K562 (cell line): ENCODE measurements at regions not wholly inside any gene's neighbourhood (a gene's known extent, or its start where the extent isn't known, plus 50 kb on each side); places are given as distances from the start of the nearest gene placed in this dataset.

Experiments used
- ARID3A ChIP-seq: IDR thresholded peaks from 2 replicates; pipeline ENCODE4 v1.6.1; 2012; ENCODE audit warnings: low read depth, low read length, improper control_type of control experiment, borderline replicate concordance
- CHAMP1 ChIP-seq: fragments of 450-650 bp; IDR thresholded peaks from 2 replicates; pipeline ENCODE4 v1.6.1; 2016; ENCODE audit warnings: mild to moderate bottlenecking
- DDX20 ChIP-seq: fragments of 450-650 bp; IDR thresholded peaks from 2 replicates; pipeline ENCODE4 v1.6.1; 2016; ENCODE audit warnings: missing genetic modification characterization, low read depth, mild to moderate bottlenecking, missing compliant biosample characterization, moderate library complexity
- EGR1 ChIP-seq: fragments of 450-650 bp; conservative IDR thresholded peaks from 2 replicates; pipeline ENCODE4 v1.6.1; 2017; ENCODE audit warnings: mild to moderate bottlenecking
- ERF ChIP-seq: fragments of 450-650 bp; formaldehyde crosslinking; IDR thresholded peaks from 2 replicates; pipeline ENCODE4 v1.4.0; 2020; ENCODE audit warnings: mild to moderate bottlenecking, mixed read lengths
- GABPB2 ChIP-seq: fragments of 250-450 bp; sonication (Bioruptor Pico); conservative IDR thresholded peaks from 2 replicates; pipeline ENCODE4 v1.5.1; 2021; ENCODE audit warnings: mild to moderate bottlenecking
- NRF1 ChIP-seq, 2 experiments: fragments of 450-650 bp; IDR thresholded peaks in 1 of 2; conservative IDR thresholded peaks in 1 of 2; 2 replicates each; pipeline ENCODE4 v1.6.1; 2014; ENCODE audit warnings: mild to moderate bottlenecking in 2 of 2
- PHB2 ChIP-seq: fragments of 450-650 bp; IDR thresholded peaks from 2 replicates; pipeline ENCODE4 v1.6.1; 2017; ENCODE audit warnings: low read depth
- SRSF1 ChIP-seq: fragments of 200-400 bp; formaldehyde crosslinking; IDR thresholded peaks from 2 replicates; pipeline ENCODE4 v1.6.1; 2017; ENCODE audit warnings: mild to moderate bottlenecking, low read depth, low read length, moderate library complexity
- TCF7L2 ChIP-seq: fragments of 150-350 bp; IDR thresholded peaks from 2 replicates; pipeline ENCODE4 v1.6.1; 2016; ENCODE audit warnings: low read depth, mild to moderate bottlenecking, low read length, moderate library complexity
- U2AF1 ChIP-seq: fragments of 200-400 bp; formaldehyde crosslinking; optimal IDR thresholded peaks from 2 replicates; pipeline ENCODE3; 2017; ENCODE audit warnings: mild to moderate bottlenecking, low read depth, low read length, moderate library complexity
- ZNF174 ChIP-seq: fragments of 250-450 bp; sonication (Bioruptor Pico); IDR thresholded peaks from 2 replicates; pipeline ENCODE4 v1.4.0; 2020; ENCODE audit warnings: mild to moderate bottlenecking
- ZNF407 ChIP-seq: fragments of 450-650 bp; IDR thresholded peaks from 2 replicates; pipeline ENCODE4 v1.6.1; 2016; ENCODE audit warnings: low read depth
- ZNF644 ChIP-seq: fragments of 200-800 bp; sonication (Bioruptor generic); IDR thresholded peaks from 2 replicates; pipeline ENCODE4 v1.6.1; 2016; ENCODE audit warnings: low read depth, missing genetic modification characterization, missing compliant biosample characterization
- ZNF764 ChIP-seq: fragments of 250-450 bp; sonication (Bioruptor Pico); IDR thresholded peaks from 2 replicates; pipeline ENCODE4 v1.4.0; 2020; ENCODE audit warnings: low read depth, mild to moderate bottlenecking, moderate library complexity

- no peak for TF ChIP-seq CHAMP1
- no peak for TF ChIP-seq SRSF1
- TF ChIP-seq ZNF644 (tag) = no peak
- TF ChIP-seq DDX20 = no peak
- no peak for TF ChIP-seq TCF7L2
- TF ChIP-seq ERF (CRISPR knock-in tag) = no peak
- TF ChIP-seq ZNF407 = no peak
- no peak for TF ChIP-seq PHB2
- TF ChIP-seq EGR1 = no peak; the same call in 1 of the 2 replicates
- no peak for TF ChIP-seq ARID3A
- no peak for TF ChIP-seq ZNF174 (CRISPR knock-in tag)
- no peak for TF ChIP-seq ZNF764 (CRISPR knock-in tag)
- no peak for TF ChIP-seq U2AF1
- TF ChIP-seq GABPB2 = no peak
- TF ChIP-seq NRF1 (conservative IDR thresholded peaks at IDR 0.05 in 1 of 2, IDR thresholded peaks at IDR 0.05 in 1 of 2) = no peak
These were observed 83.8 kb upstream of the TLK1 start (continued) for GRCh38 chr2:171244466-171244969.
